ENCODE measurements at regions not wholly inside any gene's neighbourhood (a gene's known extent, or its start where the extent isn't known, plus 50 kb on each side); places are given as distances from the start of the nearest gene placed in this dataset.

DNA sequence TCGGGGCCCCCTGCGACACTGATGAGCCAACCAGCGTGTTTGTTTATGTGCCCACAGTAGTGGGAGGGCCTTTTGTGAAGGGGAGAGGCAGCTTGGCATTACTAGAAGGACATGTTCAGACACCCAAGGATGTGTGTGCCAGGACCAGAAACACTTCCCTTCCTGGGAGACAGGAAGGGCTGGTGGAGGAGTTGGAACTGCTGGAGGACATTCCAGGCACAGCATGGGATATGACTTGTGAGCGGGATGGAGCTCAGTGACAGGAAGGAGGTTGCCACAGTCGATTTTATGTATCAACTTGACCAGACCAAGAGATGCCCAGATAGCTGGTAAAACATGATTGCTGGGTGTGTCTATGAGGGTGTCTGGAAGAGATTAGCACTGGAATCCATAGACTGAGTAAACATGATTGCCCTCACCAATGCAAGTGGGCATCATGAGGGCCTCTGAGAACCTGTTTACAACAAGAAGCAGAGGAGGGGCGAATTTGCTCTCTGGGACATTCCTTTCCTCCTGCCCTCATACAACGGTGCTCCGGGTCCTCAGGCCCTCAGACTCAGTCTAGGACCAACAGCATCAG lies 106.4 kb upstream of the TLE3 start:
- Histone ChIP-seq H3K4me3 (ENCODE audit: low read length) (no peak overlapping the region), H3K9me3 (ENCODE audit: low read length) (no peaks in the 10 kb centered on the region), H3K27ac (ENCODE audit: low read length) (no peak overlapping the region), H3K9ac (ENCODE audit: low read length) (no peak overlapping the region), H4K20me1 (ENCODE audit: insufficient read depth) (no peaks in the 10 kb centered on the region), H3K4me2 (ENCODE audit: low read length) (no peak overlapping the region), H3K36me3 (ENCODE audit: insufficient read depth, low read length) (no peaks in the 10 kb centered on the region), H3F3A (ENCODE audit: insufficient read depth, low read length, poor library complexity, severe bottlenecking) (no peaks in the 10 kb centered on the region), H3K79me2 (replicated peaks; ENCODE audit: insufficient read depth, low read length) (no peaks in the 10 kb centered on the region), H3K9me2 (ENCODE audit: insufficient read depth, low read length) (no peaks in the 10 kb centered on the region), H3K27me3 (ENCODE audit: insufficient read depth, low read depth, low read length) (peaks cover 6% of the 10 kb centered on the region), H2AFZ (ENCODE audit: low read depth, low read length) (no peak overlapping the region)
- no peak for TF ChIP-seq TAF1 (IDR thresholded peaks at IDR 0.05; ENCODE audit: low read depth)
- TF ChIP-seq POLR2AphosphoS5 (IDR thresholded peaks at IDR 0.05): no peak
- TF ChIP-seq RAD21 (conservative IDR thresholded peaks at IDR 0.05): no peak
- TF ChIP-seq, protein P1, sequence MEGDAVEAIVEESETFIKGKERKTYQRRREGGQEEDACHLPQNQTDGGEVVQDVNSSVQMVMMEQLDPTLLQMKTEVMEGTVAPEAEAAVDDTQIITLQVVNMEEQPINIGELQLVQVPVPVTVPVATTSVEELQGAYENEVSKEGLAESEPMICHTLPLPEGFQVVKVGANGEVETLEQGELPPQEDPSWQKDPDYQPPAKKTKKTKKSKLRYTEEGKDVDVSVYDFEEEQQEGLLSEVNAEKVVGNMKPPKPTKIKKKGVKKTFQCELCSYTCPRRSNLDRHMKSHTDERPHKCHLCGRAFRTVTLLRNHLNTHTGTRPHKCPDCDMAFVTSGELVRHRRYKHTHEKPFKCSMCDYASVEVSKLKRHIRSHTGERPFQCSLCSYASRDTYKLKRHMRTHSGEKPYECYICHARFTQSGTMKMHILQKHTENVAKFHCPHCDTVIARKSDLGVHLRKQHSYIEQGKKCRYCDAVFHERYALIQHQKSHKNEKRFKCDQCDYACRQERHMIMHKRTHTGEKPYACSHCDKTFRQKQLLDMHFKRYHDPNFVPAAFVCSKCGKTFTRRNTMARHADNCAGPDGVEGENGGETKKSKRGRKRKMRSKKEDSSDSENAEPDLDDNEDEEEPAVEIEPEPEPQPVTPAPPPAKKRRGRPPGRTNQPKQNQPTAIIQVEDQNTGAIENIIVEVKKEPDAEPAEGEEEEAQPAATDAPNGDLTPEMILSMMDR (IDR thresholded peaks at IDR 0.05; ENCODE audit: poor library complexity, severe bottlenecking): no peak
- TF ChIP-seq MXI1 (conservative IDR thresholded peaks at IDR 0.05; ENCODE audit: poor library complexity, severe bottlenecking): no peak
- TF ChIP-seq EP300 (conservative IDR thresholded peaks at IDR 0.05; ENCODE audit: poor library complexity, severe bottlenecking): no peak
- no peak for TF ChIP-seq SMC3 (conservative IDR thresholded peaks at IDR 0.05; ENCODE audit: poor library complexity)
- TF ChIP-seq EZH2 (IDR thresholded peaks at IDR 0.05; ENCODE audit: borderline replicate concordance, insufficient read depth, low read length, poor library complexity, severe bottlenecking): no peak
- TF ChIP-seq, protein P2, sequence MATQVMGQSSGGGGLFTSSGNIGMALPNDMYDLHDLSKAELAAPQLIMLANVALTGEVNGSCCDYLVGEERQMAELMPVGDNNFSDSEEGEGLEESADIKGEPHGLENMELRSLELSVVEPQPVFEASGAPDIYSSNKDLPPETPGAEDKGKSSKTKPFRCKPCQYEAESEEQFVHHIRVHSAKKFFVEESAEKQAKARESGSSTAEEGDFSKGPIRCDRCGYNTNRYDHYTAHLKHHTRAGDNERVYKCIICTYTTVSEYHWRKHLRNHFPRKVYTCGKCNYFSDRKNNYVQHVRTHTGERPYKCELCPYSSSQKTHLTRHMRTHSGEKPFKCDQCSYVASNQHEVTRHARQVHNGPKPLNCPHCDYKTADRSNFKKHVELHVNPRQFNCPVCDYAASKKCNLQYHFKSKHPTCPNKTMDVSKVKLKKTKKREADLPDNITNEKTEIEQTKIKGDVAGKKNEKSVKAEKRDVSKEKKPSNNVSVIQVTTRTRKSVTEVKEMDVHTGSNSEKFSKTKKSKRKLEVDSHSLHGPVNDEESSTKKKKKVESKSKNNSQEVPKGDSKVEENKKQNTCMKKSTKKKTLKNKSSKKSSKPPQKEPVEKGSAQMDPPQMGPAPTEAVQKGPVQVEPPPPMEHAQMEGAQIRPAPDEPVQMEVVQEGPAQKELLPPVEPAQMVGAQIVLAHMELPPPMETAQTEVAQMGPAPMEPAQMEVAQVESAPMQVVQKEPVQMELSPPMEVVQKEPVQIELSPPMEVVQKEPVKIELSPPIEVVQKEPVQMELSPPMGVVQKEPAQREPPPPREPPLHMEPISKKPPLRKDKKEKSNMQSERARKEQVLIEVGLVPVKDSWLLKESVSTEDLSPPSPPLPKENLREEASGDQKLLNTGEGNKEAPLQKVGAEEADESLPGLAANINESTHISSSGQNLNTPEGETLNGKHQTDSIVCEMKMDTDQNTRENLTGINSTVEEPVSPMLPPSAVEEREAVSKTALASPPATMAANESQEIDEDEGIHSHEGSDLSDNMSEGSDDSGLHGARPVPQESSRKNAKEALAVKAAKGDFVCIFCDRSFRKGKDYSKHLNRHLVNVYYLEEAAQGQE (IDR thresholded peaks at IDR 0.05; ENCODE audit: borderline replicate concordance): no peak

DNA sequence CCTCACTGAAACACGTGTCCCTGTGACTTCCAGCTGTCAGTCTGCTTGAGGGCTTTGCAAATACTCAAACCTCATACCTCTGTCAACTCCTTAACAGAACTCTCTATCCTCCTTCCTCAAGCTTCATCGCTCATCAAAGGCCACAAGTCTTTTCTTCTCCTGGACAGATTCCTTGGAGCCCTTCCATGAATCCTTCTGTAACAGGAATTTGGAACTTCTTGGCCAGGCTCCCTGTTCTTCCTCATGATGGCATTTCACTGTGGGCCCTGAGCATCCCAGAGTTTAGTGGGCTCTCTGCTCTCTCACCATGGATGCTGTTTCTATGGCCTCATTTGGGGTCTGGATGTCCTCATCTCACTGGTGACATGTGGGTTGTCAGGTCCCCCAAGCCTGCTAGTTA lies 105.0 kb upstream of the TLE3 start:
- Histone ChIP-seq H3K9me3 (ENCODE audit: low read length) (no peaks in the 10 kb centered on the region), H3K4me2 (ENCODE audit: low read length) (no peak overlapping the region), H2AFZ (ENCODE audit: low read depth, low read length) (no peak overlapping the region), H3F3A (ENCODE audit: insufficient read depth, low read length, poor library complexity, severe bottlenecking) (no peaks in the 10 kb centered on the region), H3K27me3 (ENCODE audit: insufficient read depth, low read depth, low read length) (peaks cover 6% of the 10 kb centered on the region), H3K27ac (ENCODE audit: low read length) (no peak overlapping the region), H3K36me3 (ENCODE audit: insufficient read depth, low read length) (no peaks in the 10 kb centered on the region), H3K9ac (ENCODE audit: low read length) (no peak overlapping the region), H3K79me2 (replicated peaks; ENCODE audit: insufficient read depth, low read length) (no peaks in the 10 kb centered on the region), H3K9me2 (ENCODE audit: insufficient read depth, low read length) (no peaks in the 10 kb centered on the region), H4K20me1 (ENCODE audit: insufficient read depth) (no peaks in the 10 kb centered on the region), H3K4me3 (ENCODE audit: low read length) (no peak overlapping the region)
- TF ChIP-seq MXI1 (conservative IDR thresholded peaks at IDR 0.05; ENCODE audit: poor library complexity, severe bottlenecking) (no peak), SMC3 (conservative IDR thresholded peaks at IDR 0.05; ENCODE audit: poor library complexity) (no peak), RAD21 (conservative IDR thresholded peaks at IDR 0.05) (no peak), EZH2 (IDR thresholded peaks at IDR 0.05; ENCODE audit: borderline replicate concordance, insufficient read depth, low read length, poor library complexity, severe bottlenecking) (no peak), EP300 (conservative IDR thresholded peaks at IDR 0.05; ENCODE audit: poor library complexity, severe bottlenecking) (no peak), TAF1 (IDR thresholded peaks at IDR 0.05; ENCODE audit: low read depth) (no peak), POLR2AphosphoS5 (IDR thresholded peaks at IDR 0.05) (no peak)
- TF ChIP-seq, protein P1 (IDR thresholded peaks at IDR 0.05; ENCODE audit: poor library complexity, severe bottlenecking): no peak
- TF ChIP-seq, protein P2 (IDR thresholded peaks at IDR 0.05; ENCODE audit: borderline replicate concordance): no peak

Measured in neural cell (in vitro differentiated cells).